ENCODE measurements at regions not wholly inside any gene's neighbourhood (a gene's known extent, or its start where the extent isn't known, plus 50 kb on each side); places are given as distances from the start of the nearest gene placed in this dataset.

DNA sequence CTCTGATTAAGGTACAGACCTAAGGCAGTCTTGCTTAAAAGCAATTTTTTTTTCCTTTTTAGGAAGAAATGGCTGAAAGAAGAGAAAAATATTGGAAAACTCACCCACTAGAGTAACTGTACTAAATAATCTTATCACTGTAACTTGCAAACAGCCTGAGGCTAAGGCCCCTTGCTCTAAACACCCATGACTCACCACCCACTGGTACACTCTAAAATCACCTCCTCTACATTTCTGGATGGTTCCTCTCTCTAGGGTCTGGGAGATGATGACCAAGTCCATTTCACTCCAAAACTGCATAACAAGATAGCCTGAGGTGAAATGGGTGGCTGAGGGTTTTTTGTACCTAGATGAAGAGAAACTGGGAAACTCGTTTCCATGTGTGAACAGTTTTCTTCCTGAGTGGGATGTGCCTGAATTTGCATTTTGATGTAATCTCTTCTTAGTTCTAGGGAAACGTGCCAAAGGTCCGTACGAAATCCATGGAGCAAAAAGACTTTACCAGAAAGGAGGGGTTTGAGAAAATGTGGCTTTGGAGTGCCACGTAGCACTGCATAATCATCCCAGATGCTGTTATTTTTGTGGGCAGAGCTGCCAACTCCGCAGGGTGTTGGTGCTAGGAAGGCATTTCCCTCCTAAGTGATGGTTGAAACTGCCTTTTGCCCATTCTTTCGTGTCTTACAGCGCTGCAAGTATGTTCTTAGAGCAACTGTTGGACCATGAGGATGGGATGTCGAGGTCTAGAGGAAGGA is 113.5 kb upstream of the C10orf90 start:
- no peak overlapping the region for H3K27ac ChIP-seq (ENCODE audit: low read depth, low read length, severe bottlenecking)
- 75 to 76% methylated on average over 8 of the region's 9 CpGs for WGBS, 2 experiments (ENCODE audit: insufficient coverage in 2 of 2)
- peaks cover 4% of the 10 kb centered on the region for H3K4me1 ChIP-seq (ENCODE audit: control insufficient read depth, insufficient read depth, low read length, poor library complexity, severe bottlenecking)

DNA sequence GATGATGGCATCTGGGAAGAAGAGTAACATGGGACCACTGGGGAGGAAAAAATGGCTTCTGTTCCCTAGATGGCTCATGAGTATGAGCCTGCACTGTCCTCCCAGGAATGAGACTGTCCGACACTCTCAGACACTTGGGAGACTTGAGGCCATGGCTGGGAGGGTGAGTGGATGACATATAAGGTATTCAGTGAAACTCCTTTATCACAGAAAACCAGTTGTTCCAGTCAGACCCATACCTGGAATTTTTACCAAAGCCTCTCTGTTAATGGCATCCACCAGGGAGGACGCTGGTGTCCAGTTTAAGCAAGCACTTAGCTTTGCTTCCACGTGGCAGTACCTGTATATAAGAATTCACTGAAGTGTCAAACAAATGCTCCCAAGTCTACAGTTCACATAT is 116.7 kb upstream of the C10orf90 start:
- Histone ChIP-seq H3K9me3 (ENCODE audit: control insufficient read depth, low read length) (no peaks in the 10 kb centered on the region), H3K4me1 (ENCODE audit: control insufficient read depth, insufficient read depth, low read length, poor library complexity, severe bottlenecking) (peaks cover 4% of the 10 kb centered on the region), H3K27ac (ENCODE audit: low read depth, low read length, severe bottlenecking) (no peak overlapping the region), H3K4me3 (ENCODE audit: extremely low read depth, insufficient read depth, low read length, poor library complexity, severe bottlenecking) (no peak overlapping the region), H3K36me3 (ENCODE audit: control insufficient read depth, insufficient read depth, low read length) (no peaks in the 10 kb centered on the region)
- 43 to 50% methylated on average over 2 of the region's 3 CpGs for WGBS, 2 experiments (ENCODE audit: insufficient coverage in 2 of 2)

More for the DNA sequence above, 113.5 kb upstream of the C10orf90 start:
- Histone ChIP-seq H3K36me3 (ENCODE audit: control insufficient read depth, insufficient read depth, low read length) (no peaks in the 10 kb centered on the region), H3K9me3 (ENCODE audit: control insufficient read depth, low read length) (no peaks in the 10 kb centered on the region), H3K4me3 (ENCODE audit: extremely low read depth, insufficient read depth, low read length, poor library complexity, severe bottlenecking) (no peak overlapping the region)

DNA sequence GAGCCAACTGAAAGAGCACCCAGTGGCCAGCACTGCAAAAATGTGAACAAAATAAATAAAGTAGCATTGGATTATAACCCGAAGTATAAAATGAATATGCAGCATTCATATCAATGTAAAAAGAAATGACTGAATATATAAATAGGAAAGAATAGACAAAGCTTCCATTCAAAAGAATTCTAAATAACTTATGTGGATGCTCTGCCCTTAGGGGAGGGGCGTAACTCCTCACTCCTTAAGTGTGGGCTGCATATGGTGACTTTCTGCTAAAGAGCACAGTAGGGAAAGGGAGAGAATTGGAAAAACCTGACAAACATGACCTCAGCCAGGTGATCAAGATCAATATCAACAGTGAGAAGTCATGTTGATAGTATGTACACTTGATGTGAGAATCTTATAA is 109.9 kb upstream of the DOCK1 start:
- H3K27ac ChIP-seq (ENCODE audit: low read depth, low read length, severe bottlenecking): no peak overlapping the region
- no peaks in the 10 kb centered on the region for H3K36me3 ChIP-seq (ENCODE audit: control insufficient read depth, insufficient read depth, low read length)
- no peak overlapping the region for H3K4me3 ChIP-seq (ENCODE audit: extremely low read depth, insufficient read depth, low read length, poor library complexity, severe bottlenecking)
- H3K9me3 ChIP-seq (ENCODE audit: control insufficient read depth, low read length): no peaks in the 10 kb centered on the region
- no CpG with 5 or more reads among the region's 2 CpGs for WGBS, 2 experiments (ENCODE audit: insufficient coverage in 2 of 2)
- no peaks in the 10 kb centered on the region for H3K4me1 ChIP-seq (ENCODE audit: control insufficient read depth, insufficient read depth, low read length, poor library complexity, severe bottlenecking)

DNA sequence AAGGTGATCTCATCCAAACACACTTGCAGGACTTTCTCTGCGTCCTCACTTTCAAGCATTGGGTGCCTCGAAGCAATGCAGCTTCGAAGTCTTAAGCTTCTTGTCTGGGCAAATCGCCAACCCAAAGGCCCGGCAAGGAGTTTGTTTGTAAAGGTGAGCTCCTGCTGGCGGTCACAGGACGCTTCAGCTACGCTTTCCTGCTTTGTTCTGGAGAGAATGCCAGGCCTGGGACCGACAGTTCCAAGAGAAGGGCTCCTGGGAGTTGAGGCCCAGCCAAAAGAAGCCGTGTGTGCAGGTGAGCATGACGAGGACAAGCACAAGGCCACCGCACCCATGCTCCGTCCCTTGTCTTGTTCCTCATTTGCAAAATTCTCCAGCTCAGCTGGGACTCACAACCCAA is 106.6 kb upstream of the DOCK1 start:
- Histone ChIP-seq H3K27ac (ENCODE audit: low read depth, low read length, severe bottlenecking) (no peak overlapping the region), H3K36me3 (ENCODE audit: control insufficient read depth, insufficient read depth, low read length) (no peaks in the 10 kb centered on the region), H3K4me1 (ENCODE audit: control insufficient read depth, insufficient read depth, low read length, poor library complexity, severe bottlenecking) (no peaks in the 10 kb centered on the region), H3K4me3 (ENCODE audit: extremely low read depth, insufficient read depth, low read length, poor library complexity, severe bottlenecking) (no peak overlapping the region), H3K9me3 (ENCODE audit: control insufficient read depth, low read length) (no peaks in the 10 kb centered on the region)
- 70 to 81% methylated on average over 9 to 13 of the region's 13 CpGs for WGBS, 2 experiments (ENCODE audit: insufficient coverage in 2 of 2)

DNA sequence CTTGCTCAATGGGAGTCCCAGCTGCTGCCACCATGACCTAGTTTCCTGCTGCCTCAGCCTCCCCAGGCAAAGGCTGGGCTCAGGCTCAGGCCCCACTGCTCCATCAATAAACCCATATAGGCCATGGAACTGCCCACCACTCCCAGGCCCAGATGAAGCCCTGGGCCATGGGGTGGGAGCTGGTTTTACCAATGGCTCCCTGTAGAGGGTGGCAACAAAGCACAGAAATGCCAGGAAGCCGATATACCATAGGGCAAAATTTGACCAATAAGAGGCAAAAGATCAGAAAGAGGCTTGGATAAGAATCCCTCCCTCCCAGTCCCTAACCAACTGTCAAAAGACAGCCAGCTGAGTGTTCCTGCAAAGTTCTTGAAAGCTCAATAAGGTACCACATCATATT is 101.8 kb upstream of the DOCK1 start:
- no peaks in the 10 kb centered on the region for H3K36me3 ChIP-seq (ENCODE audit: control insufficient read depth, insufficient read depth, low read length)
- no peaks in the 10 kb centered on the region for H3K4me1 ChIP-seq (ENCODE audit: control insufficient read depth, insufficient read depth, low read length, poor library complexity, severe bottlenecking)
- no peaks in the 10 kb centered on the region for H3K9me3 ChIP-seq (ENCODE audit: control insufficient read depth, low read length)
- no peak overlapping the region for H3K27ac ChIP-seq (ENCODE audit: low read depth, low read length, severe bottlenecking)
- WGBS, 2 experiments (ENCODE audit: insufficient coverage in 2 of 2): 80 to 100% methylated on average over 1 of the region's 1 CpG
- no peak overlapping the region for H3K4me3 ChIP-seq (ENCODE audit: extremely low read depth, insufficient read depth, low read length, poor library complexity, severe bottlenecking)

DNA sequence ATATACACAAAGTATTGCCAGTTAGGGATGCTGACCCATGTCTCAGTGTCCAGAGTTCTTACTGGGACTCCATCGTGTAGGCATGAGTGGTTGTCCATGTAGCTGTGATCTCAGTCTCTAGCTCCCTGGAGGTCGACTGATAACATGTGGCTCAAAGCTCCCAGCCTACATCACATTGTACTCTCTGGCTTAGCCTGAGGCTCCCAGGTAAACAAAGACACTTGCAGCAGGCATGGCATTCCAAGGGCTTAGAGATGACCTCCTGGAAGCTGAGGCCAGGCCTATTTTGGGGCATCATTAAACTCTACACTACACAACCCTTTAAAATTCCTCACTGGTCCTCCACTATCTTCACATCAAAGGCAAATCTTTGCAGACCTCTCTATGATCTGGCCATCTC is 100.8 kb upstream of the DOCK1 start:
- H3K4me1 ChIP-seq (ENCODE audit: control insufficient read depth, insufficient read depth, low read length, poor library complexity, severe bottlenecking): no peaks in the 10 kb centered on the region
- H3K36me3 ChIP-seq (ENCODE audit: control insufficient read depth, insufficient read depth, low read length): no peaks in the 10 kb centered on the region
- no peaks in the 10 kb centered on the region for H3K9me3 ChIP-seq (ENCODE audit: control insufficient read depth, low read length)
- no peak overlapping the region for H3K4me3 ChIP-seq (ENCODE audit: extremely low read depth, insufficient read depth, low read length, poor library complexity, severe bottlenecking)
- 92% methylated on average over 2 of the region's 2 CpGs; no CpG with 5 or more reads in 1 of the 2 experiments for WGBS, 2 experiments (ENCODE audit: insufficient coverage in 2 of 2)
- no peak overlapping the region for H3K27ac ChIP-seq (ENCODE audit: low read depth, low read length, severe bottlenecking)

DNA sequence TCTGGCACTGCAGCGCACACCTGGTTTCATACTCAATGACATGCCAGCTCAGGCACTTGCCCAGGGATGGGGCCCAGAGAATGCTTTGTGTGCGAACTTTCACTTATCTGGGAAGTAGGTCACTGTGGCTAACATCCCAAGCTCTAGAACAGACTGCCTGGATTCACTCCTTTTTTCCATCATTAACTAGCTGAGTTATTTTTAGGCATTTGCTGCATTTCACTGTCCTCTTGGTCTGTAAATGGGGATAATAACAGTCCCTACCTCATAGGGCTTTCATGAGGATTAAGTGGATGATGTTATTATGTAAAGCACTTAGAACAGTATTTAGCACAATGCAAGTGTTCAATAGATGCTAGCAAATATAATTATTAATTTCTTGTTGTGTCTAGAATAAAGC is 98.7 kb upstream of the DOCK1 start:
- Histone ChIP-seq H3K27ac (ENCODE audit: low read depth, low read length, severe bottlenecking) (no peak overlapping the region), H3K9me3 (ENCODE audit: control insufficient read depth, low read length) (no peaks in the 10 kb centered on the region), H3K36me3 (ENCODE audit: control insufficient read depth, insufficient read depth, low read length) (no peaks in the 10 kb centered on the region), H3K4me1 (ENCODE audit: control insufficient read depth, insufficient read depth, low read length, poor library complexity, severe bottlenecking) (no peaks in the 10 kb centered on the region), H3K4me3 (ENCODE audit: extremely low read depth, insufficient read depth, low read length, poor library complexity, severe bottlenecking) (no peak overlapping the region)
- WGBS, 2 experiments (ENCODE audit: insufficient coverage in 2 of 2): 88 to 96% methylated on average over 2 of the region's 2 CpGs

DNA sequence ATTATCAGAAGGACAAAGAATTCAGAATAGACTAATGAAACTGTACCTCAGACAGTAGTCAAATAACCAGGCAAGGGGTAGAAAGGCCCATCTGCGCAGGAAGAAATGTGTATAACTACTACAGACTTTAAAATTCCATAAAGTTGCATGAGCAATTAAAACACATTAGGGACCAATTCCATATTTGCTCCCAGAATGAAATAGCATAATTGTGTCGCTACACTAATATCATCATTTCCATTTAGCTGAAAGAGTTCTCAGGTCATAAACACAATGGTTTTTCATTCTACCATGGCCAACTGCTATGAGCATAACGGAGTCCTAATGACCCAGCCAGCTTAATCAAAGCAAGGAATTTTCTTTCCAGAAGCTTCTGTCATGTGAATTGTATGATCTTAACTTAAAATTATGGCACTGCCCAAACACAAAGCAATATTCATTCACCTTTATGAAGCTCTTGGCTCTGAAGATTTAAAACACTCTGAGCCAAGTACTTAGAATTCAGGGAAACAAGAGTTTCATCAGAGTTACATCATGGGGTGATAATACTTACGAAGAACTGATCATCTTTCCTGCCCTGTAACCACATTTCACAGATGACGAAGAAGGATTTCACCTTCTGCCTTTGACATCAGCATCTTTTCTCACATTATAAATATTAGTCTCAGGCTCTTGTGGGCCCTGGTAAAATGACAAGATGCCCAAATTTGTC is 98.1 kb upstream of the DOCK1 start:
- Histone ChIP-seq H3K4me3 (ENCODE audit: extremely low read depth, insufficient read depth, low read length, poor library complexity, severe bottlenecking) (no peak overlapping the region), H3K9me3 (ENCODE audit: control insufficient read depth, low read length) (no peaks in the 10 kb centered on the region), H3K36me3 (ENCODE audit: control insufficient read depth, insufficient read depth, low read length) (no peaks in the 10 kb centered on the region), H3K4me1 (ENCODE audit: control insufficient read depth, insufficient read depth, low read length, poor library complexity, severe bottlenecking) (no peaks in the 10 kb centered on the region), H3K27ac (ENCODE audit: low read depth, low read length, severe bottlenecking) (no peak overlapping the region)
- 69 to 96% methylated on average over 2 to 4 of the region's 5 CpGs for WGBS, 2 experiments (ENCODE audit: insufficient coverage in 2 of 2)

DNA sequence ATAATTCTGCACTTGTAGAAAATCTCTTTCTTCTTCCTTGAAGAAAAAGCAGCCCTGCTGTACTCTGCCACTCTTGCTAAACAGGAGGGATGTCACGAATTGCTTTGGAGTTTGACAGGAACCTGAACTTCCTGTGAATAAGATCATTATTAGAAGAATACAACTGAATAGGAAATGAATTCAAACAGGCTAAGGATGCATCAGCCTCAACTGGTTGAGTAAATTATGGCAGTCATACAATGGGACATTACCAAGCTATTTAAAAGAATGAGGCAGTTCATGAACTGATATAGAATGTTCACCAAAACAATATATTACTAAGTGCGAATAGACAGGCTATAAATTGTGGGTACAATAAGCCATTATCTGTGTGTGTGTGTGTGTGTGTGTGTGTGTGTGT is 97.1 kb upstream of the DOCK1 start:
- 67% methylated on average over 1 of the region's 2 CpGs; no CpG with 5 or more reads in 1 of the 2 experiments for WGBS, 2 experiments (ENCODE audit: insufficient coverage in 2 of 2)

DNA sequence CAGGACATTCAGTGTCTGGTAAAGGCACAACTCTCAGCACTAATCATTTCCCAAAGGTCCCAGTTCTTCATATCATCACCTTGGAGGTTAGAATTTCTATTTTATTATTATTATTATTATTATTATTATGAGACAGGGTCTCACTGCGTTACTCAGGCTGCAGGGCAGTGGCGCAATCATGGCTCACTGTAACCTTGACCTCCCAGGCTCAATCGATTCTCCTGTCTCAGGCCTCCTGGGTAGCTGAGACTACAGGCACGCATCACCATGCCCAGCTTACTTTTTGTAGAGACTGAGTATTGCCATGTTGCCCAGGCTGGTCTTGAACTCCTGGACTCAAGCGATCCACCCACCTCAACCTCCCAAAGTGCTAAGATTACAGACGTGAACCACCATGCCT is 91.8 kb upstream of the DOCK1 start:
- Histone ChIP-seq H3K4me3 (ENCODE audit: extremely low read depth, insufficient read depth, low read length, poor library complexity, severe bottlenecking) (no peak overlapping the region), H3K36me3 (ENCODE audit: control insufficient read depth, insufficient read depth, low read length) (no peaks in the 10 kb centered on the region), H3K4me1 (ENCODE audit: control insufficient read depth, insufficient read depth, low read length, poor library complexity, severe bottlenecking) (no peaks in the 10 kb centered on the region), H3K9me3 (ENCODE audit: control insufficient read depth, low read length) (no peaks in the 10 kb centered on the region), H3K27ac (ENCODE audit: low read depth, low read length, severe bottlenecking) (no peak overlapping the region)
- WGBS, 2 experiments (ENCODE audit: insufficient coverage in 2 of 2): 81 to 91% methylated on average over 4 to 6 of the region's 6 CpGs

More for the DNA sequence above, 97.1 kb upstream of the DOCK1 start:
- no peaks in the 10 kb centered on the region for H3K9me3 ChIP-seq (ENCODE audit: control insufficient read depth, low read length)
- H3K4me3 ChIP-seq (ENCODE audit: extremely low read depth, insufficient read depth, low read length, poor library complexity, severe bottlenecking): no peak overlapping the region
- no peaks in the 10 kb centered on the region for H3K4me1 ChIP-seq (ENCODE audit: control insufficient read depth, insufficient read depth, low read length, poor library complexity, severe bottlenecking)
- H3K36me3 ChIP-seq (ENCODE audit: control insufficient read depth, insufficient read depth, low read length): no peaks in the 10 kb centered on the region
- no peak overlapping the region for H3K27ac ChIP-seq (ENCODE audit: low read depth, low read length, severe bottlenecking)

DNA sequence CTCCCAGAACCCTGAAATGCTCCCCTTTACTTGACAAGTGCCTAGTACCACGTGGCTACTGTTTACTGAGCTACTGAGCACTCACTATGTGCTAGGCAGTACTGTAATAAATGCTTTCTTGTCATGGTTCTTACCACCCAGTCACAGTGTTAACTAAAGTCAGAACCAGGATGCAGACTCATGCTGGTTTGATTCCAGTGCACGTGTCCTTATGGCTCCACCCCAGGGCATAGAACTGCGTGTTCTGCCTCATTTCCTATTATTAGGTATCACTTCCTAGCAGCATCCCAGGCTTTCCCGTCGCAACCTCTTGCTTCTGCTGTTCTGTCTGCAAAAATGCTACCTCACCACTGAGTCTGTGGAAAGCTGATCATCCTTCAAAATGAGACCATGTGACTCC is 71.7 kb upstream of the DOCK1 start:
- H3K4me3 ChIP-seq (ENCODE audit: extremely low read depth, insufficient read depth, low read length, poor library complexity, severe bottlenecking): no peak overlapping the region
- WGBS, 2 experiments (ENCODE audit: insufficient coverage in 2 of 2): 86 to 93% methylated on average over 5 of the region's 5 CpGs

More for the DNA sequence above, 71.7 kb upstream of the DOCK1 start:
- Histone ChIP-seq H3K36me3 (ENCODE audit: control insufficient read depth, insufficient read depth, low read length) (no peaks in the 10 kb centered on the region), H3K27ac (ENCODE audit: low read depth, low read length, severe bottlenecking) (no peak overlapping the region), H3K4me1 (ENCODE audit: control insufficient read depth, insufficient read depth, low read length, poor library complexity, severe bottlenecking) (no peaks in the 10 kb centered on the region), H3K9me3 (ENCODE audit: control insufficient read depth, low read length) (no peaks in the 10 kb centered on the region)

Data from mesodermal cell (in vitro differentiated cells).